ENCODE measurements at regions not wholly inside any gene's neighbourhood (a gene's known extent, or its start where the extent isn't known, plus 50 kb on each side); places are given as distances from the start of the nearest gene placed in this dataset.
"Not testable (repeated sequence)": the region's sequence is repeated elsewhere in the genome, so short reads cannot be mapped to it uniquely, and the experiment has no call there.

GRCh38 chr13:21882766-21883165 lies 211.9 kb downstream of the FGF9 start:
- no peak for DNase-seq (ENCODE audit: low spot score)

- no peak for DNase-seq (ENCODE audit: low spot score)
Observed at GRCh38 chr13:21883713-21884112, 212.8 kb downstream of the FGF9 start.

GRCh38 chr13:21884299-21884909 lies 213.5 kb downstream of the FGF9 start:
- DNase-seq (ENCODE audit: low spot score): no peak

- DNase-seq (ENCODE audit: low spot score): no peak
Observed at GRCh38 chr13:21884965-21885567, 214.2 kb downstream of the FGF9 start.

GRCh38 chr13:21885714-21886224 lies 214.9 kb downstream of the FGF9 start:
- no peak for DNase-seq (ENCODE audit: low spot score)

GRCh38 chr13:21889651-21890050 lies 218.8 kb downstream of the FGF9 start:
- no peak for DNase-seq (ENCODE audit: low spot score)

- DNase-seq (ENCODE audit: low spot score): not testable (repeated sequence)
Observed at GRCh38 chr13:21890220-21890619, 219.3 kb downstream of the FGF9 start.

- DNase-seq (ENCODE audit: low spot score): no peak
Observed at GRCh38 chr13:21894091-21894490, 223.2 kb downstream of the FGF9 start.

- DNase-seq (ENCODE audit: low spot score): no peak
Observed at GRCh38 chr13:21894703-21895699, 224.1 kb downstream of the FGF9 start.

GRCh38 chr13:21895779-21896178 lies 224.9 kb downstream of the FGF9 start:
- no peak for DNase-seq (ENCODE audit: low spot score)

GRCh38 chr13:21897161-21897560 lies 226.3 kb downstream of the FGF9 start:
- DNase-seq (ENCODE audit: low spot score): no peak

- DNase-seq (ENCODE audit: low spot score): no peak
Observed at GRCh38 chr13:21898459-21898858, 227.6 kb downstream of the FGF9 start.

GRCh38 chr13:21898945-21899344 lies 228.1 kb downstream of the FGF9 start:
- no peak for DNase-seq (ENCODE audit: low spot score)

- no peak for DNase-seq (ENCODE audit: low spot score)
Observed at GRCh38 chr13:21901336-21901735, 230.5 kb downstream of the FGF9 start.

- no peak for DNase-seq (ENCODE audit: low spot score)
Observed at GRCh38 chr13:21901811-21902708, 231.2 kb downstream of the FGF9 start.

GRCh38 chr13:21902709-21903098 lies 231.8 kb downstream of the FGF9 start:
- DNase-seq (ENCODE audit: low spot score): no peak

- no peak for DNase-seq (ENCODE audit: low spot score)
Observed at GRCh38 chr13:21905486-21905885, 234.6 kb downstream of the FGF9 start.

- peak; percentile 23 for DNase-seq (ENCODE audit: low spot score)
Observed at GRCh38 chr13:21909331-21909730, 238.5 kb downstream of the FGF9 start.

- no peak for DNase-seq (ENCODE audit: low spot score)
Observed at GRCh38 chr13:21910546-21910945, 239.7 kb downstream of the FGF9 start.

- DNase-seq (ENCODE audit: low spot score): no peak
Observed at GRCh38 chr13:21911646-21912298, 240.9 kb downstream of the FGF9 start.

- DNase-seq (ENCODE audit: low spot score): no peak
Observed at GRCh38 chr13:21913010-21913409, 242.1 kb downstream of the FGF9 start.

All from kidney tubule cell (primary cell).